ENCODE measurements at regions not wholly inside any gene's neighbourhood (a gene's known extent, or its start where the extent isn't known, plus 50 kb on each side); places are given as distances from the start of the nearest gene placed in this dataset.
"Not testable (repeated sequence)": the region's sequence is repeated elsewhere in the genome, so short reads cannot be mapped to it uniquely, and the experiment has no call there.

DNA sequence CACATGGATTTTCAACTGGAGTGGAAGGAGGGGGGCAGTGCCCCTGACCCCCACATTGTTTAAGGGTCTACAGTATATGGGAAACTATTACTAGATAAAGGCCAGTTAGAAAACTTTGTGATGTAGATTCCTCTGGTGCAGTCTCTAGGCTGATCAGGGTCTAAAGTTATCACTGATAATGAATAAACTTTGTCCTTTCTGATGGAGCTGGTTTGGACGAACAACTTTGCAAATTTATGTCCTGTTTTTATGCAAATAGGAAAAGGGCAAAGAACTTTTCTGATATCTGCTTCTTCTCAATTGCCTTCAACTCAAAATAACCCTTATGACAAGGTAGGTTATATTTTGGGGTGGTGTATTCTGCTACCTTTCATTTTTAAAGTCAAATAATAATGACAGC, 829.2 kb upstream of the ACVR2A start:
- no peak for DNase-seq (ENCODE audit: low spot score)

GRCh38 chr2:147013696-147014392, 831.0 kb upstream of the ACVR2A start:
- no peak for DNase-seq (ENCODE audit: low spot score)

- DNase-seq (ENCODE audit: low spot score): no peak
These were observed 836.3 kb upstream of the ACVR2A start for GRCh38 chr2:147008481-147008880.

DNA sequence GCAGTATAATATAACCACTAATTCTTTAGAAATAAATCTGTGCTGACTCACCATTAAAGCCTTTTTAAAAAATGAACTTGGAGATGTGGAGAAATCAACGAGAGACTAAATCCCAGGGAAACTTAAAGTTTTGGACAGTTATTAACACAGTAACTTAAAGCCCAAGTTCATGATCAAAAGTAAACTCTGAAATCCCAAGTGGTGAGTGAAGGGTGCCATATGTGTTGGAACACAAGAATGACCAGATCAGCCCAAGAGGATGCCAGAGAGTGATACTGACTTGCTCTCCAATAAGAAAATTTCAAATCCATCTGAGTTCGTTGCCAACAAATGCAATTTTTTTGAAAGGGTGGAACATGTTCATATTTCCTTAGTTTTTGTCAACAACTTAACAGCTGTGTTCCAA, 838.1 kb upstream of the ACVR2A start:
- DNase-seq (ENCODE audit: low spot score): no peak

DNA sequence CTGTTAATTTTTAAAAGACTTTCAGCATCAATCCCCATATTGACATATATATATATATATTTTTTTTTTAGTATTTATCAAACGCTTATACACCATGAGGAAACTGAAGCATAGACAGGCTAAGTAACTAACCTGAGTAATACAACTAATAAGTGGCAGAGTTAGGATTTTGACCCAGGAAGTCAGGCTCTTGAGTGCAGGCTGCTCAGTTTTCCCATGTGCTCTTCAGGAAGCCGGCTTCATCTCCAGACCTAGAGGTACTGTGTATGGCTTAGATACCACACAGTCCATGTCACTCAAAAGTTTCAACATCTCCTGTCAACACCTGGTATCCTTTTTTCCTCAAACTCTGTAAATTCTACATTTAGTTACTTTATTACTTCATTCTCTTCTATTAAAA, 841.7 kb upstream of the ACVR2A start:
- no peak for DNase-seq (ENCODE audit: low spot score)

- DNase-seq (ENCODE audit: low spot score): no peak
These were observed 842.6 kb upstream of the ACVR2A start for GRCh38 chr2:147002256-147002655.

- no peak for DNase-seq (ENCODE audit: low spot score)
These were observed 843.8 kb upstream of the ACVR2A start for GRCh38 chr2:147001061-147001460.

DNA sequence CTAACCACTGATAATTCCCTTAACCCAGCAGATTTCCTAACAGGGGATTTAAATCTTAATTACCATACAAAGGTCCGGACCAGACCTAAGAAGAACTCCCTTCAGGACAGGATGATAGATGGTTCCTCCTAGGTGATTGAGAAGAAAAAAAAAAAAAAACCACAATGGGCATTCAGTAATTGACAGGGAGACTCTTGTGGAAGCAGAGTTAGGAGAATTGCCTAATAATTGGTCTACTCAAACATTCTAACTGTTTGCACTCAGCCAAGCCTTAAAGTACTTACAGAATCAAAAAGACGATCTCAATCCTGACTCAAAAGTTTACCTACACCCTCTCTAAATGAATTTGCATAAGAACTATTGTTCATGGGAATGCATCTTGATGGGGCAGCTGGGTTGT, 844.7 kb upstream of the ACVR2A start:
- not testable (repeated sequence) for DNase-seq (ENCODE audit: low spot score)

GRCh38 chr2:146997945-146998344, 846.9 kb upstream of the ACVR2A start:
- DNase-seq (ENCODE audit: low spot score): no peak

- no peak for DNase-seq (ENCODE audit: low spot score)
These were observed 847.3 kb upstream of the ACVR2A start for GRCh38 chr2:146997488-146997887.

DNA sequence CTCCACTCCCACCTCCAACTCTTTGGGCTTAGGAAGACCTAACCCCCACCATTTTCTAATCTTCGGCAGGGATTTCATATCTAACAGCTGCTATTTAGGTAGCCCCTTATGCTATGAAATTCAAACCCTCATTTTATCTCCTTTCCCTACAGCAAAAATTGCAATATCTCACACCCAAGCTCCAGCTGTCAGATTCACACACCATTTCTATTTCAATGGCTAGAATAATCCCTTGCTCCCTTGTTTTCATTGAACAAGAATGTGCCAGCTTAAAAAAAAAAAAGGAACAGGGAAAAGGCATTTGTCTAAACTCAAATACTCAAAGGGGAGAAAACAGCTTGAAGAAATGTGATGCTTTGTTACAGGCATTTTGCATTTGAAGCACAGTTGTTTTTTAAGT, 850.6 kb upstream of the ACVR2A start:
- no peak for DNase-seq (ENCODE audit: low spot score)

DNA sequence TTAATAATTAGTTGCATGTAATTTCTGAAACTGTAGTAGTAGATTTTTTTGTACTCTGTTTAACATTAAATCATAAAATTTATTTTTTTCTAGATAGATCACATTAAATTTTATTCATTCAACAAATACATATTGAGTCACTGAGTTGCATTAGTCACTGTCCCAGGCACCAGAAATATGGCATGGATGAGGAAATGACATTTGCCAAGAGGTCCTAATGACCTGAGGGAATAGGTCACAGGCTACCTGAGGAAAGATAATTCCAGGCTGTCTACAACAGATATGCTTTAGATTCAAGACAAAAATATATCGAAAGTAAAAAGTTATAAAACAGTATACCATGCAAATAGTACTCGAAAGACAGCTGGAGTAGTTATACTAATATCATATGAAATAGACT, 852.4 kb upstream of the ACVR2A start:
- no peak for DNase-seq (ENCODE audit: low spot score)

DNA sequence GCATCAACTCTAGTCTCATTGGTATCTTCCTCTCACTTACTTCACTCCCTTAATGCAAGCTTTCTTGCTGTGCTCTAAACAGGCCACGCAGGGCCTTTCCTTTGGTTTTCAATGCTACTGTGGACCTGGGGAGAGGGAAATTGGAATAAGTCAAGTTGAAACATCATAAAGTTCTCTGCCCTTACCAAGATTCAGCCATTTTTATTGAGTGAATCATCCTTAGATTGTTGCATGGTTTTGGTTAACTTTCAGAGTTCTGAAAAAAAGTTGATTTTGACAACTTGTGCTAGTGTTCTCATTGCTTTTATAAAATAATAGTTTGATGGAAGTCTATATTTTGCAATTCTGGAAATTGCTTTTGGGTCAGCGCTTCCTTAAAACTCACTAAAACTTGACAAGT, 852.8 kb upstream of the ACVR2A start:
- DNase-seq (ENCODE audit: low spot score): no peak

DNA sequence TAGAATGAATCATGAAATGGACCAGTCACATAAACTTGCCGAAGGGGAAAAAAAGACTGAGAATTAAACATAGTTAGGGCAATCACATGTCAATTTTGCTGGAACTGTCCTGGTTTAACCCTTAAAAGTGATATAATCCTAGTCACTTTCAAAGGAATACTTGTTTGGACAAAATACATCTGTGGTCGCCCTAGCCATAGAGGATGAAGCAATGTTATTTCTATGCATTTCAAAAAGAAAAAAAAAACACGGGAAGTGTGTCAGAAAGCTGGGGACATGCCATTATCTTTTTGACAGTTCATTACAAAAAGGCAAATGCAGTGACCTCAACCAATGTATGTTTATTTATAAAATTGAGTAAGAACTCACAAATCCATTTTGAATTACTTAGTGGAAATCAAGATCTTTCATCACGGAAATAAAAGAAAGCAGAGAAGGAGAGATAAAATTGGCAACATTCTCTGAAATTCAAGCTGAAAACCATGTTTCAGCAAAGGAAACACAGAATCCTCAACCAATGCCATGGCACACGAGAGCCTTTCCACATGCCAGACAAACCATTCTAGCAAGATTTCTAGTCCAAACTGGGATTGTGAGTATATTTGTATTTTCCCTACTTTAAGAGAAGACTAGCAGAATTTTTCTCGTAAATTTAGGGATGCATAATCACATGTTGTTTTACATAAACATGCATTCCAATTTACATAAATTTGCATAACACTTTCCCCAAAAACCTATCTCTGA, 854.3 kb upstream of the ACVR2A start:
- no peak for DNase-seq (ENCODE audit: low spot score)

GRCh38 chr2:146989741-146990140, 855.1 kb upstream of the ACVR2A start:
- no peak for DNase-seq (ENCODE audit: low spot score)

GRCh38 chr2:146987996-146988395, 856.8 kb upstream of the ACVR2A start:
- no peak for DNase-seq (ENCODE audit: low spot score)

GRCh38 chr2:146986161-146986560, 858.7 kb upstream of the ACVR2A start:
- no peak for DNase-seq (ENCODE audit: low spot score)

- DNase-seq (ENCODE audit: low spot score): no peak
These were observed 859.1 kb upstream of the ACVR2A start for GRCh38 chr2:146985753-146986152.

DNA sequence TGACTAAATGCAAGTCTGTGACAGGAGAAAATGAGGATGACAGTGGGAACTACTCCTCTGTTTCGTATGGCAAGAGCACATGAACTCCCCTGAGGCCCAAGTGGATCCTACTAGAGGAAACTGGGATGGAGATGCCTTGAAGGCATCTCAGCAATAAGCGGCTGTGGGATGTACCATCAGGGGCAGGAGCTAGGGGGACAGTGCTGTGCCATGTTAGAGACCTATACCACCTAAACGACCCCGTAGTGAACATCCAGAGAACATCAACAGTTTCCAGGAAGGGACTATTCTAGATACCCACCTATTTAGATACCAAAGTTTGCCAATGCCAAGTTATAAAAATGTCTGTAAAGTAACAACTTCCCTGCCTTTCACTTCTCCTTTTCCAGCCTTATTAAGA, 860.8 kb upstream of the ACVR2A start:
- no peak for DNase-seq (ENCODE audit: low spot score)

DNA sequence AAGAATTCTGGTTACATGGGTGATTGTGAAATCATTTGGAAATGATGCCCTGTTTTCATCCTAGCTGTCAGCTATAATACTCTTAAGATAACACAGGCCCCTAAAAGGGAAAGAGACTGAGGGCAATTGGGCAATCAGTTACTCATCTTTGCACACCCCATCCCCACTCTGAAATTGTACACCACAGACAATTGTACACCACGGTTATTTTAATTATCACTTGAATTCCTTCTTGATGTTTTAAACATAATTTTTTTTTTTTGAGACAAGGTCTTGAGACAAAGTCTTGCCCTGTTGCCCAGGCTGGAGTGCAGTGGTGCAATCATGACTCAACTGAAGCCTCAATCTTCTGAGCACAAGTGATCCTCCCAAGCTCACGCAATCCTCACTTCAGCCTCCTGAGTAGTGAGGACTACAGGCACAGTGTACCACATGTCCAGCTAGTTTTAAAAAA, 862.4 kb upstream of the ACVR2A start:
- no peak for DNase-seq (ENCODE audit: low spot score)

GRCh38 chr2:146981921-146982320, 862.9 kb upstream of the ACVR2A start:
- DNase-seq (ENCODE audit: low spot score): no peak

DNA sequence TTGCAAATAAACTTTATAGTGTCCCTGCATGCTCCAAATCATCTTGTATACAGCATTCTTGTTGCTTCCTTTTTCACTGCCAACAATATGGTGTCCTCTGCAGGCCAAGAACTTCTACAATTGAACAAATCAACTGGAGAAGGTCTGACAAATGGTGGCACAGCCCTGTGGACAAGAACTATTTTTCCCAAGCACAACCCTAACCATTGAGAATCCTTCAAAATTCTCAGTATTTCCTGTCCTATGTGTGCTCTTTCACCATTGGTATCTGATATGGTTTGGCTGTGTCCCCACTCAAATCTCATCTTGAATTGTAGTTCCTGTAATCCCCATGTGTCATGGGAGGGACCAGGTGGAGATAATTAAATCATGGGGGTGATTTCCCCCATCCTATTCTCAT, 865.1 kb upstream of the ACVR2A start:
- no peak for DNase-seq (ENCODE audit: low spot score)

Data from hematopoietic multipotent progenitor cell treated with erythropoietin and hydrocortisone succinate and interleukin-3 and kit ligand, for 15 days (in vitro differentiated cells).